GM19438 (cell line): ENCODE measurements at regions not wholly inside any gene's neighbourhood (a gene's known extent, or its start where the extent isn't known, plus 50 kb on each side); places are given as distances from the start of the nearest gene placed in this dataset.
"Not testable (repeated sequence)": the region's sequence is repeated elsewhere in the genome, so short reads cannot be mapped to it uniquely, and the experiment has no call there.

Experiments
- ATAC-seq: cut with Tn5 transposase; IDR thresholded peaks from one replicate; pipeline ENCODE4 v1.9.1; 2021; ENCODE audit warnings: low read depth; ENCODE audit not compliant: unreplicated experiment

DNA sequence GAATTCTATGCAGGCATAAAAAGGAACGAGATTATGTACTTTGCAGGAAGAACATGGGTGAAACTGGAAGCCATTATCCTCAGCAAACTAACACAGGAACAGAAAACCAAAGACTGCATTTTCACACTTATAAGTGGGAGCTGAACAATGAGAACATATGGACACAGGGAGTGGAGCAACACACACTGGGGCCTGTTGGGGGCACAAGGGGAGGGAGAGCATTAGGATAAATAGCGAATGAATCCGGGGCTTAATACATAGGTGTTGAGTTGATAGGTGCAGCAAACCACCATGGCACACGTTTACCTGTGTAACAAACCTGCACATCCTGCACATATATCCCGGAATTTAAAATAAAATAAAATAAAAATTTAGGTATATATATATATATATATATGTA lies 80.2 kb upstream of the ZFP42 start:
- not testable (repeated sequence) for ATAC-seq

DNA sequence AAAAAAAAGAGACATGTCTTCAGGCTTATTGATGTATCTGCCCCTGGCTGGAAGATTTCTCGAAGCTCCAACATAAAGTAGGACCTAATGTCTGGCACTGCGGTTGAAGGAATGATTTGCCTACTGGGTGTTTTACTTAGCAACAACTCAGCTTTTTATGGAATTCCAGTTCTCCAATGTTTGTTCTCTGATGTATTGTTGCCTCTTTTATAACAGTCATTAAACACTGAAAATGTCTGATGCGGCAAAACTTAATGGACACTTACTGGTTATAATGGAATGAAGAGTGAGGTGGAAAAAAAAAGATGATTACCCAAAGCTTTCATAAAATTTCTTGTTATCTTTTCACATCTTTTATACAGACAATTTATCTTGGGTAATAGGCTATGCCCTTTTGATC lies 75.6 kb upstream of the ZFP42 start:
- ATAC-seq: no peak

DNA sequence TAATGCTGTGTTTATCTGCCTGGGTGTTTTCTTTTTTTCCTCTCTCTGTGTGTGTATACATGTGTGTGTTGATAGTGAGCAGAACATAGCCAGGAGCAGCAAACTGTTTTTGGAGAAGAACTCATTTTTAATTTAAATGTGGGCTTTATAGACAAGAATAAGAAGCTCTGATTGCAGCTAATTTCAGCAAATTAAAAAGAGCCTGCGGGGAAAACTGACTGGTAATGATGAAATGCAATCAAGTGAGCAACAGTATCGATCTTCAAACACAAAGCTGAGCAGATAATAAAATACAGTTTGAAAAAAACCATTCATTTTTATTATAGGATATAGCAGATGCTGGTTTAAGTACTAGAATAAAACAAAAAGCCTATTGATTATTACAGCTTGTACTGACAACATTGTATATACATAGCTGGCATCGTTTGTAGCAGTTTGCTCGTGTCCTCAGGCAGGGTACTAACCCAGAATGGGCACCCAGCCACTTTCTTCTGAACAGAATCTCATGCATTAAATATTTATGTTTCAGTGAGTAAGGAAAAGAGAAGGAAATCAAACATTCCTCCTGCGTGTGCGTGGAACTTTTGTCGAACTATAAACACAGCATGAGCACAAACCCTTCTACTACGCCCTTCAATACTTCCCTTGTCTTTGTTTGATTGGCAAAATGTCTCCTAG lies 73.5 kb upstream of the ZFP42 start:
- no peak for ATAC-seq

DNA sequence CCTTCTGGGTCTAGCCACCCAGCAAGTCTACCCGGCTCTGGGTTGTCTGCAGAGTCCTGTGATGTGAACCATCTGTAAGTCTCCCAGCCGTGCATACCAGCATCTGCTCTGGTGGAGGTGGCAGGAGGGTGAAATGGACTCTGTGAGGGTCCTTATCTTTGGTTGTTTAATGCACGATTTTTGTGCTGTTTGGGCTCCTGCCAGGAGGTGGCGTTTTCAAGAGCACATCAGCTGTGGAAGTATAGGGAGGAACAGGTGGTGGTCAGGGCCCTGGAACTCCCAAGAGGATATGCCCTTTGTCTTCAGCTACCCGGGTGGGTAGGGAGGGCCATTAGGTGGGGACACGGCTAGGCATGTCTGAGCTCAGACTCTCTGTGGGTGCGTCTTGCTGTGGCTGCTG lies 66.5 kb upstream of the ZFP42 start:
- ATAC-seq: no peak

DNA sequence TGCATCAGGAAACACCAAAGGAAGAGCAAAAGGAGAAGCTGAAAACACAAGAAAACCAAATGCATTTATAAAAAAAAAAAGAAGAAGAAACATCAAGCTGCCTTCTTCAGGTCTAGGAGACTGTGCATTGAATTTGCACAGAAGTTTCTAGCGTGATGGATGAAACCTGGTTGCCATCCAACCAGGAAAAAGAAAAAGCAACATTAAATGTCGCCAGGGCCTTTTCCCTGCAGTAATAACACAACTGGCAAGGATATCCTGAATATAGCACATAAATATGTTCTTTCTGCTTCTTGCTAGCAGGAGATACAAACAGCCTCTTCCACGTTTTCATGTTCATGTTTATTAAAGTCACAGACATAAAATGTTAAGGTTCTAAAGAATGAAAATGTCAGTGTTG lies 60.8 kb upstream of the ZFP42 start:
- ATAC-seq: no peak

DNA sequence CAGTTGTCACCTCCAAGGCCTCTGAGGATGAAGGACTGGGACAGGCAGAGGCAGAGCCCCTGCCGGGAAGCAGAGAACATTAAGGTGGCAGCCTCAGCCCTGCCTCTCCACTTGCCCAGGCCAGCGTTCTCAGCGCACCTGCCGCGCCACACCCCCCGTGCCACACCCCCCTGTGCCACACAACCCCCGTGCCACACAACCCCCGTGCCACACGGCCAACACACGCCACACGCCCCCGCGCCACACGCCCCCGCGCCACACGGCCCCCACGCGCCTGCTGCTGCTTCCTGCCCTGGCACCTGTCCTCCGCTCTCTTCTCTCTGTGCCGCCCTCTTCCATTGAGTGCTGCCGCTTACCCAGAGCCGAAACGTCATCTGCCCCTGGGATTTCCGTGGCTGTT lies 58.0 kb upstream of the ZFP42 start:
- no peak for ATAC-seq

DNA sequence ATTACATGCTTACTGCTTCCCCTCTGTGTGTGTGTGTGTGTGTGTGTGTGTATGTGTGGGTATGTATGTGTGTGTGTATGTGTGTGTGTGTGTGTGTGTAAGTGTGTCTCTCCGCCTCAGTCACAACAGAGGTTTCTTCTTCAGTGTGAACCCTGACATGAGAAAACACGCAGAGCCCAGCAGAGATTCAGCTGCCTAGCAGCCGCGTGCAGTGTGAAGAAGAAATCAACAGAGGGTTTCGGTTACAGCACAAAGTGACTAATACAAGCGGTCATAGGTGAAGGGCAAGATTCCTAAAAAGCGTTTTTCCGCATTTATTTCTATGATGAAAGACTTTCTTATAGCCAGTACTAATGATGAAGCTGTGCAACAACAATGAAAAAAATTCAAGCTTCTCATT lies 55.3 kb upstream of the ZFP42 start:
- no peak for ATAC-seq

DNA sequence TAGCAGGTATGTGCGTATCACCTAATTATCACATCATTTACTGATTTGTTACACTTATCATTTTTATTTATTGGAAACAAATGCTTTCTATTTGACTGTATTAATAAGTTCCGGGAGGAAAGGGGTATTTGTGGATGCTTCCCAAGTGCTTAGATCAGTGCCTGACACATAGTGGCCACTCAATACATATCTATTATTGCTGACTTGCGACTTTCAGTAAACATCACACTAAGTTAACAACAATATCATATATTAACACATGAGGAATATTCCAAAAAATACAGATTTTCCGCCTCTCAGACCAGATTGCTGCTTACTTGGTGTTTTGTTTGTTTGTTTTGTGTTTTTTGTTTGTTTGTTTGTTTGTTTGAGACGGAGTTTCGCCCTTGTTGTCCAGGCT lies 52.6 kb upstream of the ZFP42 start:
- no peak for ATAC-seq

DNA sequence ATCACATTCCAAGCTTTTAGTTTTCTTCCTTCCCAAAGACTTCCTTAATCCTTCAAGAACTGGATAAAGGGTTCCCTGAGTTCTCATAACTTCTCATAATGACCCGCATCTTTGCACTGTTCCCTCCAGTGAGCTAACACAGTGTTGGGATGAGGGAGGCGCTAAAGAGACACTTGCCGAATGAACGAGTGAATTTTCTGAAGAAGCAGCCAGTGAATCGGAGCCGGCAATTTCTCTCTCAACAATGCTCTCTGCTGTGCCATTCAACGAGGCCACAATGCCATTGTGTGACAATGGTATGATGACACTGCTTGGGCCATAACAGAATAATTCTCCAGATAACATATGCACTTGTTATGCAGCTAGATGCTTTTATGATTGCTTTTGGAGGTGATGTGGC lies 51.4 kb upstream of the ZFP42 start:
- no peak for ATAC-seq
